ENCODE measurements at regions not wholly inside any gene's neighbourhood (a gene's known extent, or its start where the extent isn't known, plus 50 kb on each side); places are given as distances from the start of the nearest gene placed in this dataset.
"Not testable (repeated sequence)": the region's sequence is repeated elsewhere in the genome, so short reads cannot be mapped to it uniquely, and the experiment has no call there.

DNA sequence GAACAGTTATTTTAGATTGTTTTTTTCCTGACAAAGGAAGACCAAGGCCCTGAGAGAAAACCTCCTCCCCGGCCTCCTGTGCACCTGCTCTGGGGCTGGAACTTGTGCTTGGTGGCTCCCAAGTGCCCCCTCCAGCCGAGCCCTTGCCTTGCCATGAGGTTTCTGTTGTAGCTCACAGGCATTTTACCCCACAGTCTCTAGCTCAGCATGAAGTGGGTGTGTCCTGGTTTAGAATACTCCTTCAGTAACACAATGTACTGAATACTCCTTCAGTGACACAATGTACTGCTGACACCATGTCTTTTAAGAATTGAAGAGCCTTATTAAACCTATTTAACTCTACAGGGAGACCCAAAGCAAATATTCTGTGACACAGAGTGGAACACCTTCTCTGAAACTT lies 116.1 kb downstream of the OR4M2 start:
- not testable (repeated sequence) for DNase-seq (ENCODE audit: insufficient read length); FAIRE-seq

GRCh38 chr15:22200417-22200816 lies 120.1 kb downstream of the OR4M2 start:
- FAIRE-seq; DNase-seq (ENCODE audit: insufficient read length): not testable (repeated sequence)

- not testable (repeated sequence) for DNase-seq (ENCODE audit: insufficient read length); FAIRE-seq
Observed at GRCh38 chr15:22201993-22202659, 121.8 kb downstream of the OR4M2 start.

- not testable (repeated sequence) for FAIRE-seq; DNase-seq (ENCODE audit: insufficient read length)
Observed at GRCh38 chr15:22203208-22203607, 122.9 kb downstream of the OR4M2 start.

- not testable (repeated sequence) for FAIRE-seq; DNase-seq (ENCODE audit: insufficient read length)
Observed at GRCh38 chr15:22209086-22209485, 128.8 kb downstream of the OR4M2 start.

- not testable (repeated sequence) for DNase-seq (ENCODE audit: insufficient read length); FAIRE-seq
Observed at GRCh38 chr15:22222596-22222995, 142.3 kb downstream of the OR4M2 start.

GRCh38 chr15:22224241-22224671 lies 143.9 kb downstream of the OR4M2 start:
- TF ChIP-seq POLR2A (IDR thresholded peaks at IDR 0.05; ENCODE audit: low read depth, low read length) (no peak), POLR2AphosphoS5 (IDR thresholded peaks at IDR 0.05; ENCODE audit: low read depth, low read length) (no peak), TAF1 (IDR thresholded peaks at IDR 0.05; ENCODE audit: borderline replicate concordance, low read depth, low read length) (no peak)
- DNase-seq (ENCODE audit: insufficient read length) (no peak), FAIRE-seq (no peak)

- not testable (repeated sequence) for FAIRE-seq; DNase-seq (ENCODE audit: insufficient read length)
Observed at GRCh38 chr15:22224961-22225360, 144.6 kb downstream of the OR4M2 start.

- TF ChIP-seq POLR2AphosphoS5 (IDR thresholded peaks at IDR 0.05; ENCODE audit: low read depth, low read length) (no peak), POLR2A (IDR thresholded peaks at IDR 0.05; ENCODE audit: low read depth, low read length) (no peak), TAF1 (IDR thresholded peaks at IDR 0.05; ENCODE audit: borderline replicate concordance, low read depth, low read length) (no peak)
- FAIRE-seq (no peak), DNase-seq (ENCODE audit: insufficient read length) (no peak)
Observed at GRCh38 chr15:22226034-22226790, 145.9 kb downstream of the OR4M2 start.

DNA sequence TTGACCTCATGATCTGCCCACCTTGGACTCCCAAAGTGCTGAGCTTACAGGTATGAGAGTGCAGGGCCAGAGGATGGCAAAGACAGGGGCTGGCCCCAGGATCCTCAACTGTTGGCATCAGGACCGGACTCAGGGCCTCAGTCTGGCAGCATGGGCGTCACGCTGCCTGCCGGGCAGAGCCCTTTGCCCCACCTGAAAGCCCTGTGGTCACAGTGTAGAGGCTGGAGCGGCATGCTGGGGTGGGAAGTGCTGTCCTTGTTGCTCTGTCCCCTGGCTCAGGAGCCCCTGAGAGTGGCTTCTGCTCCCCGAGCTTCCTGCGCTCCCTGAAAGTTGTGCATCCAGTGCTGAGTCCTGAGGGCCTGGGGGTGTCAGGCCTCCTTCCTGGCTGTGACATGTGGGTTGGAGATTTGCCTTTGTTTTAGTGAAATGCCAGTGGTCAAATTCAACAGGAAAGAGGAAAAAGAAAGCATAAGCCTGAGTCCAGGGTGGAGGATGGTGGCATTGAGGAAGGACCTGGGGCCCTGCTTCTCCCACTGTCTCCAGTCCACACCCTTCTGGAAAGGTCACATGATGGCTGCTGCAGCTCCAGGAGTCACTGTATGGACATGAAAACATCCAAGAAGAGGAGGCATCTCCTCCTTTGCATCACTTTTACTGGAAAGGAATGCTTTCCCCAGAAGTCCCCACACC lies 147.2 kb downstream of the OR4M2 start:
- TF ChIP-seq POLR2AphosphoS5 (IDR thresholded peaks at IDR 0.05; ENCODE audit: low read depth, low read length) (no peak), POLR2A (IDR thresholded peaks at IDR 0.05; ENCODE audit: low read depth, low read length) (no peak), TAF1 (IDR thresholded peaks at IDR 0.05; ENCODE audit: borderline replicate concordance, low read depth, low read length) (no peak)
- no peak for FAIRE-seq
- DNase-seq (ENCODE audit: insufficient read length) = no peak

- FAIRE-seq (no peak), DNase-seq (ENCODE audit: insufficient read length) (no peak)
Observed at GRCh38 chr15:22228101-22228762, 147.9 kb downstream of the OR4M2 start.

DNA sequence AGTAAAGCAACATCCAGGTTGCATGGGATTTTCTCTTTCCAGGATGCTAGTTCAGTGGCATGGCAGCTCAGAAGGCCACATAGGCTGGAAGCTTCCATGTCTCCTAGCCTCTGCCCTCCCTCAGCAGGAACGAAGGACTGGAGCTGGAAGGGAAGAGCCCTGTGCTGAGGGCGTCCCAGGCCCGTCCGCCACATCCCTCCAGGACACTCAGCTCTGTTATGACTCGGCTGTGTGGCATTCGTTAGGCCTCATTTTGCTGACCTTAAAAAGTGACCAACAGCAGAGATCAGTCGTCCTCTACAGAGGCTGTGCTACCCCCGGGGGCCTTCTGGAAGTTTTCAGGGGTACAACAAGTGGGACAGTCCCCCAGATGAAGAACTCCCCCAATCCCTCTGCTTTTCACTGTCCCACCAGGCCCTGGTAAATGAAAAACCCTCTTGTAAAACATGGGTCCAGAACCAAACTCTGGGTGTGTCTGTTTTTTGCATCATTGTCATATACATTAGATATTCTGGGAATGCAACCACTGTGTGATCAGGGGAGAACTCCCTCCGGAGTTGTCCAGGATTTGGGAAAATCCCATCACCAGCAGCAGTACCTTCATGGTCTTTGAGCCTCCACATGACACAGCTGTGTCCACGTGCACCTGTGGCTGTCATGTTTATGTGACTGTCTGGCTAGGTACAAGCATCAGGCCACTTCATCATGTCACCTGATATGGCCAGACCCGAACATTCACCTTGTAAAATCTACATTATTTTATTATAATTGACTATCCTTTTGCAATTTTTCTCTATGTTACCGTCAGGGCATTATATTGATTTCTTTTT lies 149.9 kb downstream of the OR4M2 start:
- FAIRE-seq = no peak
- no peak for TF ChIP-seq POLR2A (IDR thresholded peaks at IDR 0.05; ENCODE audit: low read depth, low read length)
- TF ChIP-seq TAF1 (IDR thresholded peaks at IDR 0.05; ENCODE audit: borderline replicate concordance, low read depth, low read length) = no peak
- no peak for TF ChIP-seq POLR2AphosphoS5 (IDR thresholded peaks at IDR 0.05; ENCODE audit: low read depth, low read length)
- no peak for DNase-seq (ENCODE audit: insufficient read length)

More at GRCh38 chr15:22228101-22228762, 147.9 kb downstream of the OR4M2 start:
- TF ChIP-seq TAF1 (IDR thresholded peaks at IDR 0.05; ENCODE audit: borderline replicate concordance, low read depth, low read length) (no peak), POLR2AphosphoS5 (IDR thresholded peaks at IDR 0.05; ENCODE audit: low read depth, low read length) (no peak), POLR2A (IDR thresholded peaks at IDR 0.05; ENCODE audit: low read depth, low read length) (no peak)

Measured in GM12892 (cell line).